ENCODE measurements at regions not wholly inside any gene's neighbourhood (a gene's known extent, or its start where the extent isn't known, plus 50 kb on each side); places are given as distances from the start of the nearest gene placed in this dataset.
A peak's percentile ranks its signal among the peaks of the same experiment; 100 is the strongest.

DNA sequence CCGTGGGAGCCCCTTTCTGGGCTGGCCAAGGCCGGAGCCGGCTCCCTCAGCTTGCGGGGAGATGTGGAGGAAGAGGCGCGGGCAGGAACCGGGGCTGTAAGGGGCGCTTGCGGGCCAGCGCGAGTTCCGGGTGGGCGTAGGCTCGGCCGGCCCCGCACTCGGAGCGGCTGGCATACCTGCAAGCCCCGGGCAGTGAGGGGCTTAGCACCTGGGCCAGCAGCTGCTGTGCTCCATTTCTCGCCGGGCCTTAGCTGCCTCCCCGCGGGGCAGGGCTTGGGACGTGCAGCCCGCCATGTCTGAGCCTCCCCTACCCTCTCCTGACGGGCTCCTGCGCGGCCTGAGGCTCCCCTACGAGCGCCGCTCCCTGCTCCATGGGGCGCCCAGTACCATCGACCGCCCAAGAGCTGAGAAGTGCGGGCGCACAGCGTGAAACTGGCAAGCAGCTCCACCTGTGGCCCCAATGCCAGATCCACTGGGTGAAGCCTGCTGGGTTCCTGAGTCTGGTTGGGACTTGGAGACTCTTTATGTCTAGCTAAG is 82.8 kb upstream of the E2F3 start:
- ATAC-seq = no peak
- no peak overlapping the region for H3K4me3 Mint-ChIP-seq
- DNase-seq = no peak
- peaks cover under 1% of the 10 kb centered on the region for H3K36me3 Mint-ChIP-seq (ENCODE audit: low read depth)
- no peaks in the 10 kb centered on the region for H3K9me3 ChIP-seq (ENCODE audit: control insufficient read depth, low read length, poor library complexity, severe bottlenecking)
- H3K4me1 Mint-ChIP-seq = peaks cover 2% of the 10 kb centered on the region
- no peak overlapping the region for H3K27ac Mint-ChIP-seq
- peaks cover 25% of the 10 kb centered on the region for H3K27me3 Mint-ChIP-seq

DNA sequence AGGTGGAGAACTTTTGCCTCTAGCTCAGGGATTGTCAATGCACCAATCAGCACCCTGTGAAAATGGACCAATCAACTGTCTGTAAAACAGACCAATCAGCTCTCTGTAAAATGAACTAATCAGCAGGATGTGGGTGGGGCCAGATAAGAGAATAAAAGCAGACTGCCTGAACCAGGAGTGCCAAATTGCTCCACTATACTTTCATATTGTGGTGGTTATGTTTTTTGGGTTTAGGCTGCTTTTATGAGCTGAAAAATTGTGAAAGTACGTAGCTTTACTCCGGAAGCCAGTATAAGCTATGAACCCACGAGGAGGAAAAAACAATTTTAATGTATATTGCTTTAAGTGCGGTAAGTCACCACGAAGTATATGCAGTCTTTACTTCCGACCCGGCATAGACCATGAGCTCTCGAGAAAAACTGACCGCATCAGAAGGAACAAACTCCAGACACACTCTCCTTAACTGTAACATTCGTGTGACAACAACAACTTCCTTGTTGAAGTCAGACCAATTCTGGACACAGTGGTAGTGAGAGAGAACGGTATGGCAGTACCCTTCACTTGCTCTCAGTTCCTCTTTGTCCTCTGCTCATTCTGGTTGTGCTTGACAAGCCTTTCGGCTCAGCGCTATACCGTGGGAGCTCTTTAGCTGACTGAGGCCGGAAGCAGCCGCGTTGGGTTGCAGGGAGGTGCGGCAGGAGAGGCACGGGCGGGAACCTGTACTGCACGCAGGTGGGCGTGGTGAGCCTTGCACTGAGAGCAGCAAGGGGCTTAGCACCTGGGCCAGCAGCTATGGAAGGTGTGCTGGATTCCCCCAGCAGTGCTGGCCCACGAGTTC is 81.9 kb upstream of the E2F3 start:
- H3K4me3 Mint-ChIP-seq = peak overlapping the region; percentile 81
- peak; percentile 92 for ATAC-seq
- peaks cover 17% of the 10 kb centered on the region for H3K27me3 Mint-ChIP-seq
- H3K9me3 ChIP-seq (ENCODE audit: control insufficient read depth, low read length, poor library complexity, severe bottlenecking) = no peaks in the 10 kb centered on the region
- H3K4me1 Mint-ChIP-seq = peaks cover 2% of the 10 kb centered on the region
- no peaks in the 10 kb centered on the region for H3K36me3 Mint-ChIP-seq (ENCODE audit: low read depth)
- DNase-seq = peak; percentile 47 to 57 (median 55)
- no peak overlapping the region for H3K27ac Mint-ChIP-seq

DNA sequence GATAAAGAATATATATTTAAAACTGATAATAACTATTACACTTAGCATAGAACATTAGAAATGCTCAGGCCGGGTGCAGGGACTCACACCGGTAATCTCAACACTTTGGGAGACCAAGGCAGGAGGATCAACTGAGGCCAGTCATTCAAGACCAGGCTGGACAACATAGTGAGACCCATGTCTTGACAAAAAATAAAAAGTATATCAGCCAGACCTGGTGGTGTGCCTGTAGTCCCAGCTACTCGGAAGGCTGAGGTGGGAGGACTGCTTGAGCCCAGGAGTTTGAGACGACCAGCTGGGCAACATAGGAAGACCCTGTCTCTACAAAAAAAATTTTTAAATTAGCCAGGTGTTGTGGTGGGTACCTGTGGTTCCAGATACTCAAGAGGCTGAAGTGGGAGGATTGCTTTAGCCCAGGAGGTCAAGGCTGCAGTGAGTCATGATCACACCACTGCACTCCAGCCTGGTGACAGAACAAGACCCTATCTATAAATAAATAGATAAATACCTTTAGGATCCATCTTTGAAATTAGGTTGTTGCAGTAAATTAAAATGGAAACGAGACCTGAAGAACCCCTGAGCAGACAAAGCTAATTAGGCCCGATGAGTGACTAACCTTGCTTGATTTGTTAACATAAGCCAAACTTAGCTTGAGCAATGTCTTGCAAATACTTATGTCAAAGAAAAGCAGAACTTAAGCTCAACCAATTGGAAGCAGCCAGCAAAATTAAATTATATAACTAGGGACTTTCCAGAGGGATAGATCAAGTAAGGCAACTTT is 75.8 kb upstream of the E2F3 start:
- no peak overlapping the region for H3K4me3 Mint-ChIP-seq
- H3K27ac Mint-ChIP-seq = no peak overlapping the region
- H3K27me3 Mint-ChIP-seq = peaks cover 17% of the 10 kb centered on the region
- H3K36me3 Mint-ChIP-seq (ENCODE audit: low read depth) = peaks cover 2% of the 10 kb centered on the region
- peaks cover 2% of the 10 kb centered on the region for H3K4me1 Mint-ChIP-seq
- no peak for DNase-seq
- no peaks in the 10 kb centered on the region for H3K9me3 ChIP-seq (ENCODE audit: control insufficient read depth, low read length, poor library complexity, severe bottlenecking)
- ATAC-seq = no peak

- Mint-ChIP-seq H3K27ac (no peak overlapping the region), H3K27me3 (peaks cover 14% of the 10 kb centered on the region), H3K36me3 (ENCODE audit: low read depth) (peaks cover 2% of the 10 kb centered on the region), H3K4me1 (peaks cover 3% of the 10 kb centered on the region), H3K4me3 (no peak overlapping the region)
- no peaks in the 10 kb centered on the region for H3K9me3 ChIP-seq (ENCODE audit: control insufficient read depth, low read length, poor library complexity, severe bottlenecking)
- DNase-seq (no peak), ATAC-seq (no peak)
These were observed 75.3 kb upstream of the E2F3 start for GRCh38 chr6:20326422-20326728.

- no peak for ATAC-seq
- H3K27ac Mint-ChIP-seq = no peak overlapping the region
- H3K9me3 ChIP-seq (ENCODE audit: control insufficient read depth, low read length, poor library complexity, severe bottlenecking) = no peaks in the 10 kb centered on the region
These were observed 74.5 kb upstream of the E2F3 start for GRCh38 chr6:20327141-20327540.

DNA sequence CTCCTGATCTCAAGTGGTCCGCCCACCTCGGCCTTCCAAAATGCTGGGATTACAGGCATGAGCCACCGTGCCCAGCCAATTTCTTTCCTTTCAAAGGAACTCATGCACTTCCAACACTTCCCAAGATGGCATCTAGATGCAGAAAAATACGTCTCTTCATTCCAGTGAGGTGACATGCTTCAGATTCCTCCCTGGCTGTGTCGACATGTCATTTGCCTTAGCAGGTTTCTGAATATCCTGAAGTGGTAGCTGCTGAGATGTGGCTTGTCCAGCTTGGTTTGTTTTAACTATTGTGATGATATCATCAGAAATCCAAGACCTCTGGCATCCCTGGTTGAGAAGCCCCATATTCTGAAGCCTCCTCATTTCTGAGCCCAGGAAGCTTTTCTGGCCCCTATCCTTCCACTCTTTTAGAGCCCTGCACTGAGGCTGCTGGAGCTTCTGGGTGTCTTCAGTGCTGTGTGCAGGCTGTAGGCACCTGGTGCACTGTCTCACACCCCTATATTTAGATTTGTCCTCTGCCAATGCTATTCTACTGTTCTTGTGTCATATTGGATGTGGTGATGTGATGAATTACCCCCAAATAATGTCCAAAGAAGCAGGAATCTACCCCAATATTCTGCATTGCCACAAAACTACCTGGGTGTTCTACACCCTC is 73.3 kb upstream of the E2F3 start:
- Mint-ChIP-seq H3K4me1 (peaks cover 4% of the 10 kb centered on the region), H3K27me3 (peaks cover 14% of the 10 kb centered on the region), H3K36me3 (ENCODE audit: low read depth) (peaks cover 2% of the 10 kb centered on the region), H3K27ac (peak overlapping the region; percentile 24), H3K4me3 (no peak overlapping the region)
- DNase-seq = no peak
- ATAC-seq = no peak
- H3K9me3 ChIP-seq (ENCODE audit: control insufficient read depth, low read length, poor library complexity, severe bottlenecking) = no peaks in the 10 kb centered on the region

More at GRCh38 chr6:20327141-20327540, 74.5 kb upstream of the E2F3 start:
- Mint-ChIP-seq H3K36me3 (ENCODE audit: low read depth) (peaks cover 2% of the 10 kb centered on the region), H3K27me3 (peaks cover 14% of the 10 kb centered on the region), H3K4me3 (no peak overlapping the region), H3K4me1 (peaks cover 4% of the 10 kb centered on the region)
- no peak for DNase-seq

- H3K27me3 Mint-ChIP-seq = peaks cover 14% of the 10 kb centered on the region
- no peak overlapping the region for H3K4me3 Mint-ChIP-seq
- no peak overlapping the region for H3K27ac Mint-ChIP-seq
- H3K4me1 Mint-ChIP-seq = peaks cover 4% of the 10 kb centered on the region
- DNase-seq (no peak), ATAC-seq (no peak)
- H3K9me3 ChIP-seq (ENCODE audit: control insufficient read depth, low read length, poor library complexity, severe bottlenecking) = no peaks in the 10 kb centered on the region
- peaks cover 2% of the 10 kb centered on the region for H3K36me3 Mint-ChIP-seq (ENCODE audit: low read depth)
These were observed 72.8 kb upstream of the E2F3 start for GRCh38 chr6:20328924-20329300.

DNA sequence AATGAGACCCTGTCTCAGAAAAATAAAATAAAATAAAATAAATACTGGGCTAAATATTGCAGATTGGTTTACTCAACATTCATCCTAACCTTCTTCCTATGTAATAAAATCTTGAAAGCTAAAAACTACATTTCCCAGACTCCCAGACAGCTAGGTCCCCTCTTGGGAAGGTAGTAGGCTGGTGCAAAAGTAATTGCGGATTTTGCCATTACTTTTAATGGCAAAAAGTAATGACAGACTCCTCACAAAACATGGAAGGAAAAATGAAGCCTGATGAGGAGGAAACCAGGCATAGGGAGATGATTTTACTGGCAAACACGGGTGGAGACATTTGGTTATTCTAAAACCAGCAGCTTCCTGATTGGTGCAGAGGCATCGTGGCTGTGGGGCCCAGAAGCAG is 70.6 kb upstream of the E2F3 start:
- ATAC-seq (no peak), DNase-seq (no peak)
- Mint-ChIP-seq H3K27me3 (peaks cover 14% of the 10 kb centered on the region), H3K4me3 (no peak overlapping the region), H3K4me1 (peaks cover 12% of the 10 kb centered on the region), H3K36me3 (ENCODE audit: low read depth) (peaks cover 2% of the 10 kb centered on the region), H3K27ac (no peak overlapping the region)
- no peaks in the 10 kb centered on the region for H3K9me3 ChIP-seq (ENCODE audit: control insufficient read depth, low read length, poor library complexity, severe bottlenecking)

GRCh38 chr6:20331625-20332024 is 70.1 kb upstream of the E2F3 start:
- peaks cover 17% of the 10 kb centered on the region for H3K4me1 Mint-ChIP-seq
- H3K27ac Mint-ChIP-seq = no peak overlapping the region
- no peak overlapping the region for H3K4me3 Mint-ChIP-seq
- H3K36me3 Mint-ChIP-seq (ENCODE audit: low read depth) = peaks cover 2% of the 10 kb centered on the region
- H3K9me3 ChIP-seq (ENCODE audit: control insufficient read depth, low read length, poor library complexity, severe bottlenecking) = no peaks in the 10 kb centered on the region
- no peak for ATAC-seq
- no peak for DNase-seq
- peaks cover 14% of the 10 kb centered on the region for H3K27me3 Mint-ChIP-seq

DNA sequence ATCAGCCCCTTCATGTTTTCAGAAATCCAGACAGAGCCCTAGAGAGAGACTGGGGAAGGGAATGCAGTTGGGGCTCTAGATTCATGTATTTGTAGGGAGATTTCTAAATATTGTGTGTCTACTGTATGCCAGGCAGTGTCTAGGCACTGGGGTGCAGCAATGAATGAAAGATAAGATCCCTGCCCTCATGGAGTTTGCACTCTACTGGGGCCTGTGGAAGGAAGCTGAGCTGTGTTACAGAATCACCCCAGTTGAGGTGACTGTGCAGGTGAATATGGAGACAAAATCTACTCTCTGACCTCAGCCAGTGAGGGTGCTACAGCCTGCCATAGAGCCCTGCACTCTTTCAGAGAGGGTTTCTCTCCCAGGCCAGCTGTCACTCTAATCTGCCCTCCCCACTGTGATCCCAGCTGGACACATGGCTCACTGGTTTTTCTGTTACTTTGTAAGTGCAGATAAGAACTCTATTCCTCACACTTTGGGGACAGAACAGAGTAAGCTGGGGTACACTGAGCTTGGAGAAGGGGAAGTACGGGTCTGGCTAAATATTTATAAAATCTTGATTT is 69.2 kb upstream of the E2F3 start:
- Mint-ChIP-seq H3K27ac (no peak overlapping the region), H3K27me3 (peaks cover 14% of the 10 kb centered on the region), H3K4me1 (peaks cover 18% of the 10 kb centered on the region), H3K4me3 (no peak overlapping the region), H3K36me3 (ENCODE audit: low read depth) (peaks cover under 1% of the 10 kb centered on the region)
- no peaks in the 10 kb centered on the region for H3K9me3 ChIP-seq (ENCODE audit: control insufficient read depth, low read length, poor library complexity, severe bottlenecking)
- ATAC-seq (no peak), DNase-seq (no peak)

- no peak overlapping the region for H3K4me3 Mint-ChIP-seq
These were observed 67.9 kb upstream of the E2F3 start for GRCh38 chr6:20333721-20334269.

GRCh38 chr6:20334334-20334733 is 67.3 kb upstream of the E2F3 start:
- no peak overlapping the region for H3K4me3 Mint-ChIP-seq
- ATAC-seq (no peak), DNase-seq (no peak)
- H3K9me3 ChIP-seq (ENCODE audit: control insufficient read depth, low read length, poor library complexity, severe bottlenecking) = no peaks in the 10 kb centered on the region
- H3K4me1 Mint-ChIP-seq = peaks cover 18% of the 10 kb centered on the region
- H3K27me3 Mint-ChIP-seq = peaks cover 7% of the 10 kb centered on the region
- no peaks in the 10 kb centered on the region for H3K36me3 Mint-ChIP-seq (ENCODE audit: low read depth)
- H3K27ac Mint-ChIP-seq = no peak overlapping the region

More at GRCh38 chr6:20333721-20334269, 67.9 kb upstream of the E2F3 start:
- no peak for DNase-seq
- H3K9me3 ChIP-seq (ENCODE audit: control insufficient read depth, low read length, poor library complexity, severe bottlenecking) = no peaks in the 10 kb centered on the region
- Mint-ChIP-seq H3K4me1 (peaks cover 18% of the 10 kb centered on the region), H3K36me3 (ENCODE audit: low read depth) (no peaks in the 10 kb centered on the region), H3K27me3 (peaks cover 13% of the 10 kb centered on the region), H3K27ac (no peak overlapping the region)
- ATAC-seq = no peak

DNA sequence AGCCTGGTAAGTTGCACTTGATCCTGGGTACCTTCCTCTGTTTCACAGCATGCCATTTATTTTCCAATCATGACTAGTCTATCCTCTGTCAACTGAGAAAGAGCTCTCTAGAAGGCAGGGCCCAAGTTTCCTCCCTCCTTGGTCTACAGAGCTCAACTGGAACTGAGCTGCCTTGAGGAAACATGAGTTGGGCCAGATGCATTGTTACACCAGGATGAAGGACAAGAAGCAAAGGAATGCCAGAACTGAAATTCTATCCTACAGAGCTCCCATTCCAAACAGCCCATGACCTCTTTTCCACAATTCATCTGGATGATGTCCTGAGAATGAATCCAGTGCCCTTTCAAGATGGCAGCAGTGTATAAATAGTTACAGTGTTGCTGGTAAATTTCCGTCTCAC is 66.7 kb upstream of the E2F3 start:
- no peaks in the 10 kb centered on the region for H3K36me3 Mint-ChIP-seq (ENCODE audit: low read depth)
- no peaks in the 10 kb centered on the region for H3K9me3 ChIP-seq (ENCODE audit: control insufficient read depth, low read length, poor library complexity, severe bottlenecking)
- H3K27me3 Mint-ChIP-seq = peaks cover 6% of the 10 kb centered on the region
- H3K4me1 Mint-ChIP-seq = peaks cover 18% of the 10 kb centered on the region
- DNase-seq = no peak
- H3K4me3 Mint-ChIP-seq = no peak overlapping the region
- ATAC-seq = no peak
- H3K27ac Mint-ChIP-seq = no peak overlapping the region
